ENCODE measurements at regions not wholly inside any gene's neighbourhood (a gene's known extent, or its start where the extent isn't known, plus 50 kb on each side); places are given as distances from the start of the nearest gene placed in this dataset.

DNA sequence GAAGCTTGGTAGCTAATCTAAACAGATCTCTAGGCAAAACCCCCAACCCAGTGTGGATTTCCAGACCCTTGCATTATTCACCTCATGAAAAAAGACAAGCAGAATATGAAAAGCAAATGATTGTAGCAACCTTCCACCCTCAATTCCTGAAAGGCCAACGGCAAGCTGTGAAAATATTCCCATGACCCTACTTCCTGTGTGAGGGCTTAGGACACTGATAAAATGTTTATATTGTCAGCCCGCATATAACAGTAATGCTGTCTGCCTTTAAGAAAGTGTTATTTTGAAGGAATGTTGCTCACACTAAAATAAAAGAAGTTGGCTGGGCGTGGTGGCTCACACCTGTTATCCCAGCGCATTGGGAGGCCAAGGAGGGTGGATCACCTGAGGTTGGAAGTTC, 233.5 kb upstream of the NRIP1 start:
- TF ChIP-seq CTCF (conservative IDR thresholded peaks at IDR 0.05; ENCODE audit: low read depth in 2 of 2) = no peak
- TF ChIP-seq, protein P1, sequence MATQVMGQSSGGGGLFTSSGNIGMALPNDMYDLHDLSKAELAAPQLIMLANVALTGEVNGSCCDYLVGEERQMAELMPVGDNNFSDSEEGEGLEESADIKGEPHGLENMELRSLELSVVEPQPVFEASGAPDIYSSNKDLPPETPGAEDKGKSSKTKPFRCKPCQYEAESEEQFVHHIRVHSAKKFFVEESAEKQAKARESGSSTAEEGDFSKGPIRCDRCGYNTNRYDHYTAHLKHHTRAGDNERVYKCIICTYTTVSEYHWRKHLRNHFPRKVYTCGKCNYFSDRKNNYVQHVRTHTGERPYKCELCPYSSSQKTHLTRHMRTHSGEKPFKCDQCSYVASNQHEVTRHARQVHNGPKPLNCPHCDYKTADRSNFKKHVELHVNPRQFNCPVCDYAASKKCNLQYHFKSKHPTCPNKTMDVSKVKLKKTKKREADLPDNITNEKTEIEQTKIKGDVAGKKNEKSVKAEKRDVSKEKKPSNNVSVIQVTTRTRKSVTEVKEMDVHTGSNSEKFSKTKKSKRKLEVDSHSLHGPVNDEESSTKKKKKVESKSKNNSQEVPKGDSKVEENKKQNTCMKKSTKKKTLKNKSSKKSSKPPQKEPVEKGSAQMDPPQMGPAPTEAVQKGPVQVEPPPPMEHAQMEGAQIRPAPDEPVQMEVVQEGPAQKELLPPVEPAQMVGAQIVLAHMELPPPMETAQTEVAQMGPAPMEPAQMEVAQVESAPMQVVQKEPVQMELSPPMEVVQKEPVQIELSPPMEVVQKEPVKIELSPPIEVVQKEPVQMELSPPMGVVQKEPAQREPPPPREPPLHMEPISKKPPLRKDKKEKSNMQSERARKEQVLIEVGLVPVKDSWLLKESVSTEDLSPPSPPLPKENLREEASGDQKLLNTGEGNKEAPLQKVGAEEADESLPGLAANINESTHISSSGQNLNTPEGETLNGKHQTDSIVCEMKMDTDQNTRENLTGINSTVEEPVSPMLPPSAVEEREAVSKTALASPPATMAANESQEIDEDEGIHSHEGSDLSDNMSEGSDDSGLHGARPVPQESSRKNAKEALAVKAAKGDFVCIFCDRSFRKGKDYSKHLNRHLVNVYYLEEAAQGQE (IDR thresholded peaks at IDR 0.05; ENCODE audit: unreplicated experiment) = no peak
- no peak for TF ChIP-seq EZH2phosphoT487 (IDR thresholded peaks at IDR 0.05; ENCODE audit: unreplicated experiment)
- no peak for TF ChIP-seq POLR2AphosphoS5 (IDR thresholded peaks at IDR 0.05; ENCODE audit: low read depth)
- TF ChIP-seq EZH2 (IDR thresholded peaks at IDR 0.05; ENCODE audit: low read depth, unreplicated experiment) = no peak
- TF ChIP-seq NANOG (IDR thresholded peaks at IDR 0.05; ENCODE audit: borderline replicate concordance) = no peak
- TF ChIP-seq ETS1 (IDR thresholded peaks at IDR 0.05) = no peak
- TF ChIP-seq CREB1 (CRISPR knock-in tag; IDR thresholded peaks at IDR 0.05; ENCODE audit: low read depth) = no peak

Data from GM23338 (cell line).